SK-N-SH (cell line): ENCODE measurements at regions not wholly inside any gene's neighbourhood (a gene's known extent, or its start where the extent isn't known, plus 50 kb on each side); places are given as distances from the start of the nearest gene placed in this dataset.

Source experiments
- CTCF ChIA-PET: fragments of 300-600, 350-600 bp; formaldehyde crosslinking; extraction: SDS; loops from one replicate; lab custom pipeline; 2021; lab: Yijun Ruan, JAX
- POLR2A ChIA-PET: fragments of 350-600 bp; sonication (Branson Sonifier 250); formaldehyde crosslinking; extraction: SDS; loops from one replicate; lab custom pipeline; 2020; ENCODE audit warnings: antibody characterized with exemption, inconsistent platforms; lab: Yijun Ruan, JAX
- DNase-seq: peaks from one replicate; pipeline ENCODE4 v3.0.0; 2012
- H2AFZ ChIP-seq: fragments of 200-600 bp; sonication (generic); 2 replicates; pipeline ENCODE4 v1.8.1; 2016; ENCODE audit warnings: antibody characterized with exemption, mild to moderate bottlenecking, low read depth
- H3F3A ChIP-seq: fragments of 200-600 bp; sonication (generic); replicated peaks from 2 replicates; pipeline ENCODE3; 2016; ENCODE audit warnings: antibody characterized with exemption, mild to moderate bottlenecking; ENCODE audit not compliant: insufficient read depth
- H3K27ac ChIP-seq, 2 experiments: fragments of 200-500 bp in 1 of 2; fragments of 200-600 bp in 1 of 2; sonication (Bioruptor generic) in 1 of 2; sonication (generic), shearing (Covaris generic) in 1 of 2; 2 replicates each; pipeline versions ENCODE4 v1.5.1 to v1.6.1; 2014 to 2016; ENCODE audit warnings: low read depth in 2 of 2, inconsistent platforms in 1 of 2, low read length in 1 of 2, mild to moderate bottlenecking in 1 of 2, mixed read lengths in 1 of 2
- H3K27me3 ChIP-seq: fragments of 200-600 bp; sonication (generic), shearing (Covaris generic); 2 replicates; pipeline ENCODE4 v1.6.1; 2016; ENCODE audit warnings: mixed run types; ENCODE audit not compliant: insufficient read depth
- H3K36me3 ChIP-seq, 2 experiments: fragments of 200-500 bp in 1 of 2; fragments of 200-600 bp in 1 of 2; sonication (Bioruptor generic) in 1 of 2; sonication (generic) in 1 of 2; replicated peaks in 1 of 2; 2 replicates each; pipeline versions ENCODE3 to v1.5.1; 2014 to 2016; ENCODE audit warnings: low read length in 1 of 2, mild to moderate bottlenecking in 1 of 2; ENCODE audit not compliant: insufficient read depth in 2 of 2, control insufficient read depth in 1 of 2
- H3K4me1 ChIP-seq, 2 experiments: fragments of 200-500 bp in 1 of 2; fragments of 200-600 bp in 1 of 2; sonication (Bioruptor generic) in 1 of 2; sonication (generic), shearing (Covaris generic) in 1 of 2; 2 replicates each; pipeline versions ENCODE4 v1.5.1 to v1.6.1; 2014 to 2016; ENCODE audit warnings: low read depth in 1 of 2, low read length in 1 of 2, mixed run types in 1 of 2; ENCODE audit not compliant: insufficient read depth in 2 of 2, control insufficient read depth in 1 of 2
- H3K4me2 ChIP-seq: fragments of 200-600 bp; sonication (generic), shearing (Covaris generic); 2 replicates; pipeline ENCODE4 v1.6.1; 2017; ENCODE audit warnings: mixed run types
- H3K4me3 ChIP-seq, 2 experiments: fragments of 200-500 bp in 1 of 2; fragments of 200-600 bp in 1 of 2; sonication (Bioruptor generic) in 1 of 2; sonication (generic), shearing (Covaris generic) in 1 of 2; 2 replicates each; pipeline versions ENCODE4 v1.5.1 to v1.8.1; 2014 to 2016; ENCODE audit warnings: low read depth in 2 of 2, inconsistent platforms in 1 of 2, low read length in 1 of 2, mild to moderate bottlenecking in 1 of 2, mixed read lengths in 1 of 2, moderate library complexity in 1 of 2
- H3K79me2 ChIP-seq: fragments of 200-600 bp; sonication (generic); 2 replicates; pipeline ENCODE4 v1.8.1; 2017; ENCODE audit warnings: mild to moderate bottlenecking; ENCODE audit not compliant: insufficient read depth
- H3K9ac ChIP-seq: fragments of 200-600 bp; sonication (generic); 2 replicates; pipeline ENCODE4 v1.6.1; 2017; ENCODE audit warnings: mixed run types
- H3K9me2 ChIP-seq: fragments of 200-600 bp; sonication (generic); 2 replicates; pipeline ENCODE4 v1.6.1; 2017; ENCODE audit warnings: mixed run types
- H3K9me3 ChIP-seq: fragments of 200-600 bp; sonication (generic); 2 replicates; pipeline ENCODE4 v1.6.1; 2017; ENCODE audit warnings: mixed run types, mild to moderate bottlenecking, moderate library complexity
- H4K20me1 ChIP-seq: fragments of 200-600 bp; sonication (generic); 2 replicates; pipeline ENCODE4 v1.6.1; 2017; ENCODE audit warnings: mild to moderate bottlenecking, mixed run types; ENCODE audit not compliant: insufficient read depth
- CHD2 ChIP-seq: fragments of 150-350 bp; IDR thresholded peaks from 2 replicates; pipeline ENCODE4 v1.6.1; 2018; ENCODE audit warnings: low read length; ENCODE audit not compliant: partially characterized antibody
- CTCF ChIP-seq: fragments of 200-600 bp; sonication (generic); IDR thresholded peaks from 2 replicates; pipeline ENCODE4 v1.6.1; 2017; ENCODE audit warnings: antibody characterized with exemption, mild to moderate bottlenecking, moderate library complexity
- ELF1 ChIP-seq: IDR thresholded peaks from 2 replicates; pipeline ENCODE4 v1.4.0; 2012
- EZH2phosphoT487 ChIP-seq: fragments of 200-600 bp; sonication (generic); IDR thresholded peaks from 2 replicates; pipeline ENCODE4 v1.6.1; 2017; ENCODE audit warnings: low read depth, mixed run types, mild to moderate bottlenecking, antibody characterized with exemption, moderate library complexity, borderline replicate concordance
- FOXJ3 ChIP-seq: sonication (generic); formaldehyde crosslinking; IDR thresholded peaks from 2 replicates; pipeline ENCODE4 v1.5.1; 2020; ENCODE audit warnings: mild to moderate bottlenecking, missing genetic modification reagents
- GABPA ChIP-seq: IDR thresholded peaks from 2 replicates; pipeline ENCODE4 v1.4.0; 2012; ENCODE audit warnings: low read depth, mild to moderate bottlenecking
- MEF2A ChIP-seq: IDR thresholded peaks from 2 replicates; pipeline ENCODE4 v1.4.0; 2012; ENCODE audit warnings: low read depth, borderline replicate concordance
- NFIC ChIP-seq: IDR thresholded peaks from 2 replicates; pipeline ENCODE4 v1.4.0; 2012; ENCODE audit warnings: borderline replicate concordance
- RAD21 ChIP-seq: IDR thresholded peaks from 2 replicates; pipeline ENCODE4 v1.6.1; 2012; ENCODE audit warnings: mild to moderate bottlenecking, low read length
- REST ChIP-seq: IDR thresholded peaks from 2 replicates; pipeline ENCODE4 v1.6.1; 2012; ENCODE audit warnings: mild to moderate bottlenecking, low read depth, low read length, moderate library complexity
- RFX5 ChIP-seq: IDR thresholded peaks from 2 replicates; pipeline ENCODE4 v1.6.1; 2012; ENCODE audit warnings: mild to moderate bottlenecking, improper control_type of control experiment, low read length
- SIN3A ChIP-seq: IDR thresholded peaks from 2 replicates; pipeline ENCODE4 v1.6.1; 2012; ENCODE audit warnings: low read depth, mild to moderate bottlenecking, low read length, moderate library complexity, borderline replicate concordance
- TCF12 ChIP-seq: IDR thresholded peaks from 2 replicates; pipeline ENCODE4 v1.4.0; 2012
- USF2 ChIP-seq: fragments of 150-350 bp; IDR thresholded peaks from 2 replicates; pipeline ENCODE4 v1.6.1; 2017; ENCODE audit warnings: antibody characterized with exemption, low read length, low read depth, borderline replicate concordance
- YY1 ChIP-seq: IDR thresholded peaks from 2 replicates; pipeline ENCODE4 v1.4.0; 2012; ENCODE audit warnings: low read depth, mild to moderate bottlenecking
- WGBS: methylation state at CpG from one replicate; pipeline ENCODE4 v1.1.6; 2017; ENCODE audit warnings: low lambda C conversion rate; 5-methylcytosine and 5-hydroxymethylcytosine counted together

- Histone ChIP-seq H3K36me3 (no peaks in the 10 kb centered on the region), H3K27me3 (no peaks in the 10 kb centered on the region), H4K20me1 (no peaks in the 10 kb centered on the region), H3K4me1 (peaks cover 0 to 7% of the 10 kb centered on the region in 2 experiments; a peak in 1 of 4 replicates), H2AFZ (no peak overlapping the region), H3K4me3 (no peak overlapping the region), H3K27ac (no peak overlapping the region), H3K9ac (no peak overlapping the region), H3K79me2 (no peaks in the 10 kb centered on the region), H3K4me2 (no peak overlapping the region), H3F3A (no peaks in the 10 kb centered on the region), H3K9me2 (no peaks in the 10 kb centered on the region), H3K9me3 (no peaks in the 10 kb centered on the region)
- DNase-seq, result no peak
- ChIA-PET CTCF (interaction anchor here (1.0 to 1.3 kb wide), 2 partner anchors 37 to 145 kb away, joined by 3 to 4 read pairs; no protein-coding TSS in a partner anchor), POLR2A (no interaction called here)
- WGBS, result 74% methylated on average over 5 of the region's 7 CpGs
- no peak for TF ChIP-seq CTCF
- no peak for TF ChIP-seq GABPA
- no peak for TF ChIP-seq FOXJ3 (CRISPR knock-in tag)
- no peak for TF ChIP-seq NFIC
- TF ChIP-seq ELF1, result no peak
- TF ChIP-seq RFX5, result no peak
- TF ChIP-seq TCF12, result no peak
- no peak for TF ChIP-seq YY1
- TF ChIP-seq USF2, result no peak
- TF ChIP-seq RAD21, result no peak
- TF ChIP-seq CHD2, result no peak
- TF ChIP-seq MEF2A, result no peak
These were observed 146.2 kb upstream of the SULF2 start for GRCh38 chr20:47931443-47931842.

GRCh38 chr20:47931002-47931401, 145.7 kb upstream of the SULF2 start:
- Histone ChIP-seq H3F3A (no peaks in the 10 kb centered on the region), H3K4me1 (peaks cover 0 to 7% of the 10 kb centered on the region in 2 experiments; a peak in 1 of 4 replicates), H3K27ac (no peak overlapping the region), H2AFZ (no peak overlapping the region), H3K4me3 (no peak overlapping the region), H4K20me1 (no peaks in the 10 kb centered on the region), H3K9me2 (no peaks in the 10 kb centered on the region), H3K36me3 (no peaks in the 10 kb centered on the region), H3K27me3 (no peaks in the 10 kb centered on the region), H3K79me2 (no peaks in the 10 kb centered on the region), H3K9me3 (no peaks in the 10 kb centered on the region), H3K4me2 (no peak overlapping the region), H3K9ac (no peak overlapping the region)
- TF ChIP-seq RAD21 (no peak), EZH2phosphoT487 (no peak), SIN3A (no peak), REST (no peak)
- WGBS, result 69% methylated on average over 2 of the region's 2 CpGs
- CTCF ChIA-PET, result interaction anchor here (1.3 kb wide), 1 partner anchor 36 kb away, joined by 4 read pairs; no protein-coding TSS in a partner anchor
- POLR2A ChIA-PET, result no interaction called here
- no peak for DNase-seq
